SK-N-SH (cell line): ENCODE measurements at regions not wholly inside any gene's neighbourhood (a gene's known extent, or its start where the extent isn't known, plus 50 kb on each side); places are given as distances from the start of the nearest gene placed in this dataset.
"Not testable (repeated sequence)": the region's sequence is repeated elsewhere in the genome, so short reads cannot be mapped to it uniquely, and the experiment has no call there.

ENCODE experiments used
- CTCF ChIA-PET: fragments of 300-600, 350-600 bp; formaldehyde crosslinking; extraction: SDS; loops from one replicate; lab custom pipeline; 2021; lab: Yijun Ruan, JAX
- POLR2A ChIA-PET: fragments of 350-600 bp; sonication (Branson Sonifier 250); formaldehyde crosslinking; extraction: SDS; loops from one replicate; lab custom pipeline; 2020; ENCODE audit warnings: antibody characterized with exemption, inconsistent platforms; lab: Yijun Ruan, JAX
- DNase-seq: peaks from one replicate; pipeline ENCODE4 v3.0.0; 2012
- H2AFZ ChIP-seq: fragments of 200-600 bp; sonication (generic); 2 replicates; pipeline ENCODE4 v1.8.1; 2016; ENCODE audit warnings: antibody characterized with exemption, mild to moderate bottlenecking, low read depth
- H3F3A ChIP-seq: fragments of 200-600 bp; sonication (generic); replicated peaks from 2 replicates; pipeline ENCODE3; 2016; ENCODE audit warnings: antibody characterized with exemption, mild to moderate bottlenecking; ENCODE audit not compliant: insufficient read depth
- H3K27ac ChIP-seq, 2 experiments: fragments of 200-500 bp in 1 of 2; fragments of 200-600 bp in 1 of 2; sonication (Bioruptor generic) in 1 of 2; sonication (generic), shearing (Covaris generic) in 1 of 2; 2 replicates each; pipeline versions ENCODE4 v1.5.1 to v1.6.1; 2014 to 2016; ENCODE audit warnings: low read depth in 2 of 2, inconsistent platforms in 1 of 2, low read length in 1 of 2, mild to moderate bottlenecking in 1 of 2, mixed read lengths in 1 of 2
- H3K27me3 ChIP-seq: fragments of 200-600 bp; sonication (generic), shearing (Covaris generic); 2 replicates; pipeline ENCODE4 v1.6.1; 2016; ENCODE audit warnings: mixed run types; ENCODE audit not compliant: insufficient read depth
- H3K36me3 ChIP-seq, 2 experiments: fragments of 200-500 bp in 1 of 2; fragments of 200-600 bp in 1 of 2; sonication (Bioruptor generic) in 1 of 2; sonication (generic) in 1 of 2; replicated peaks in 1 of 2; 2 replicates each; pipeline versions ENCODE3 to v1.5.1; 2014 to 2016; ENCODE audit warnings: low read length in 1 of 2, mild to moderate bottlenecking in 1 of 2; ENCODE audit not compliant: insufficient read depth in 2 of 2, control insufficient read depth in 1 of 2
- H3K4me1 ChIP-seq, 2 experiments: fragments of 200-500 bp in 1 of 2; fragments of 200-600 bp in 1 of 2; sonication (Bioruptor generic) in 1 of 2; sonication (generic), shearing (Covaris generic) in 1 of 2; 2 replicates each; pipeline versions ENCODE4 v1.5.1 to v1.6.1; 2014 to 2016; ENCODE audit warnings: low read depth in 1 of 2, low read length in 1 of 2, mixed run types in 1 of 2; ENCODE audit not compliant: insufficient read depth in 2 of 2, control insufficient read depth in 1 of 2
- H3K4me2 ChIP-seq: fragments of 200-600 bp; sonication (generic), shearing (Covaris generic); 2 replicates; pipeline ENCODE4 v1.6.1; 2017; ENCODE audit warnings: mixed run types
- H3K4me3 ChIP-seq, 2 experiments: fragments of 200-500 bp in 1 of 2; fragments of 200-600 bp in 1 of 2; sonication (Bioruptor generic) in 1 of 2; sonication (generic), shearing (Covaris generic) in 1 of 2; 2 replicates each; pipeline versions ENCODE4 v1.5.1 to v1.8.1; 2014 to 2016; ENCODE audit warnings: low read depth in 2 of 2, inconsistent platforms in 1 of 2, low read length in 1 of 2, mild to moderate bottlenecking in 1 of 2, mixed read lengths in 1 of 2, moderate library complexity in 1 of 2
- H3K79me2 ChIP-seq: fragments of 200-600 bp; sonication (generic); 2 replicates; pipeline ENCODE4 v1.8.1; 2017; ENCODE audit warnings: mild to moderate bottlenecking; ENCODE audit not compliant: insufficient read depth
- H3K9ac ChIP-seq: fragments of 200-600 bp; sonication (generic); 2 replicates; pipeline ENCODE4 v1.6.1; 2017; ENCODE audit warnings: mixed run types
- H3K9me2 ChIP-seq: fragments of 200-600 bp; sonication (generic); 2 replicates; pipeline ENCODE4 v1.6.1; 2017; ENCODE audit warnings: mixed run types
- H3K9me3 ChIP-seq: fragments of 200-600 bp; sonication (generic); 2 replicates; pipeline ENCODE4 v1.6.1; 2017; ENCODE audit warnings: mixed run types, mild to moderate bottlenecking, moderate library complexity
- H4K20me1 ChIP-seq: fragments of 200-600 bp; sonication (generic); 2 replicates; pipeline ENCODE4 v1.6.1; 2017; ENCODE audit warnings: mild to moderate bottlenecking, mixed run types; ENCODE audit not compliant: insufficient read depth
- CTCF ChIP-seq: fragments of 200-600 bp; sonication (generic); IDR thresholded peaks from 2 replicates; pipeline ENCODE4 v1.6.1; 2017; ENCODE audit warnings: antibody characterized with exemption, mild to moderate bottlenecking, moderate library complexity
- FOXJ3 ChIP-seq: sonication (generic); formaldehyde crosslinking; IDR thresholded peaks from 2 replicates; pipeline ENCODE4 v1.5.1; 2020; ENCODE audit warnings: mild to moderate bottlenecking, missing genetic modification reagents
- FOXM1 ChIP-seq: IDR thresholded peaks from 2 replicates; pipeline ENCODE4 v1.4.0; 2012; ENCODE audit warnings: low read depth, mild to moderate bottlenecking
- GATA2 ChIP-seq: sonication (generic); formaldehyde crosslinking; IDR thresholded peaks from 2 replicates; pipeline ENCODE4 v1.5.0; 2020; ENCODE audit warnings: mild to moderate bottlenecking, missing genetic modification reagents
- JUND ChIP-seq: IDR thresholded peaks from 2 replicates; pipeline ENCODE4 v1.4.0; 2012
- MAX ChIP-seq: IDR thresholded peaks from 2 replicates; pipeline ENCODE4 v1.4.0; 2012; ENCODE audit warnings: low read depth
- MEF2A ChIP-seq: IDR thresholded peaks from 2 replicates; pipeline ENCODE4 v1.4.0; 2012; ENCODE audit warnings: low read depth, borderline replicate concordance
- RFX5 ChIP-seq: IDR thresholded peaks from 2 replicates; pipeline ENCODE4 v1.6.1; 2012; ENCODE audit warnings: mild to moderate bottlenecking, improper control_type of control experiment, low read length
- RXRA ChIP-seq: IDR thresholded peaks from 2 replicates; pipeline ENCODE4 v1.4.0; 2012; ENCODE audit warnings: low read depth, mild to moderate bottlenecking, borderline replicate concordance
- TAF1 ChIP-seq: IDR thresholded peaks from 2 replicates; pipeline ENCODE4 v1.6.1; 2012; ENCODE audit warnings: low read depth, mild to moderate bottlenecking, low read length, moderate library complexity, borderline replicate concordance
- TCF12 ChIP-seq: IDR thresholded peaks from 2 replicates; pipeline ENCODE4 v1.4.0; 2012
- USF2 ChIP-seq: fragments of 150-350 bp; IDR thresholded peaks from 2 replicates; pipeline ENCODE4 v1.6.1; 2017; ENCODE audit warnings: antibody characterized with exemption, low read length, low read depth, borderline replicate concordance
- WGBS: methylation state at CpG from one replicate; pipeline ENCODE4 v1.1.6; 2017; ENCODE audit warnings: low lambda C conversion rate; 5-methylcytosine and 5-hydroxymethylcytosine counted together
- TF ChIP-seq, protein P1 (sequence below): IDR thresholded peaks from 2 replicates; pipeline ENCODE4 v1.6.1; 2012; ENCODE audit warnings: mild to moderate bottlenecking, low read depth, low read length, moderate library complexity

DNA sequence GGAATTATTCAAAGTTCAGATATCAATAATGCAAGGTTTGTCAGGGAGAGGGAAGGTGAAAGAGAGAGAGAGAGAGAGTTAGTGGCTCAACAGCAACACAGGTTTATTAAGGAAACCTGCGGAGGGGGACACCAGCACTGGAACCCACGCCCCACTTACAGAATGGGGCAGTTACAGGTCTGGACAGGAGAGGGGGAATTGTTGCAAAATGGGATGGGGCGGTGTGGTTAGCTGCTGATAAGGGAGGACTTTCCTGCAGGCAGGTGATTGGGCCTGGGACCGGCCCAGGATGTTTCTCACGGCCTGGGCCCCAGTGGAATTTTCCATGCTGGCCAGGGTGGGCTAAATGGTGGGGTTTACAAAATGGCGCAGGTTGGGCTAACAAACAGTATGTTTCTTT lies 278.2 kb upstream of the SLC16A7 start (continued):
- TF ChIP-seq, protein P1, sequence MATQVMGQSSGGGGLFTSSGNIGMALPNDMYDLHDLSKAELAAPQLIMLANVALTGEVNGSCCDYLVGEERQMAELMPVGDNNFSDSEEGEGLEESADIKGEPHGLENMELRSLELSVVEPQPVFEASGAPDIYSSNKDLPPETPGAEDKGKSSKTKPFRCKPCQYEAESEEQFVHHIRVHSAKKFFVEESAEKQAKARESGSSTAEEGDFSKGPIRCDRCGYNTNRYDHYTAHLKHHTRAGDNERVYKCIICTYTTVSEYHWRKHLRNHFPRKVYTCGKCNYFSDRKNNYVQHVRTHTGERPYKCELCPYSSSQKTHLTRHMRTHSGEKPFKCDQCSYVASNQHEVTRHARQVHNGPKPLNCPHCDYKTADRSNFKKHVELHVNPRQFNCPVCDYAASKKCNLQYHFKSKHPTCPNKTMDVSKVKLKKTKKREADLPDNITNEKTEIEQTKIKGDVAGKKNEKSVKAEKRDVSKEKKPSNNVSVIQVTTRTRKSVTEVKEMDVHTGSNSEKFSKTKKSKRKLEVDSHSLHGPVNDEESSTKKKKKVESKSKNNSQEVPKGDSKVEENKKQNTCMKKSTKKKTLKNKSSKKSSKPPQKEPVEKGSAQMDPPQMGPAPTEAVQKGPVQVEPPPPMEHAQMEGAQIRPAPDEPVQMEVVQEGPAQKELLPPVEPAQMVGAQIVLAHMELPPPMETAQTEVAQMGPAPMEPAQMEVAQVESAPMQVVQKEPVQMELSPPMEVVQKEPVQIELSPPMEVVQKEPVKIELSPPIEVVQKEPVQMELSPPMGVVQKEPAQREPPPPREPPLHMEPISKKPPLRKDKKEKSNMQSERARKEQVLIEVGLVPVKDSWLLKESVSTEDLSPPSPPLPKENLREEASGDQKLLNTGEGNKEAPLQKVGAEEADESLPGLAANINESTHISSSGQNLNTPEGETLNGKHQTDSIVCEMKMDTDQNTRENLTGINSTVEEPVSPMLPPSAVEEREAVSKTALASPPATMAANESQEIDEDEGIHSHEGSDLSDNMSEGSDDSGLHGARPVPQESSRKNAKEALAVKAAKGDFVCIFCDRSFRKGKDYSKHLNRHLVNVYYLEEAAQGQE: no peak
- TF ChIP-seq MAX: no peak
- no peak for TF ChIP-seq GATA2 (CRISPR knock-in tag)
- TF ChIP-seq RXRA: no peak

DNA sequence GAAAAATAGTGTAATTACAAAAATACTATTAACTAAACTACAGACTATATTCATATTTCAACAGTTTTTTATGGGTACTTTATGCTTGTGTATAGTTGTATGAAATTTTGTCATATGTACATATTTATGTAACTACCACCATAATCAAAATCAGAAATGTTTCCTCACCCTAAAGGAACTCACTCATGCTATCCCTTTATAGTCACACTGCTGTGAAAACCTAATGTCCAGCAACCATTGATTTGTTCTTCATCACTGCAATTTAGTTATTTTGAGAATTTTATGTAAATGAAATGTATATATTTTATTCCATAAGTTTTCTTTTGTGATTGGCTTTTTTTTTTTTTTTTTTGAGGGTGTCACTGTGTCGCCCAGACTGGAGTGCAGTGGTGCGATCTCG lies 278.9 kb upstream of the SLC16A7 start:
- CTCF ChIA-PET: no interaction called here
- Histone ChIP-seq H3K9me3 (no peaks in the 10 kb centered on the region), H3K9ac (no peak overlapping the region), H3K4me1 (no peaks in the 10 kb centered on the region), H3K27me3 (peaks cover 6% of the 10 kb centered on the region; the same call in 1 of the 2 replicates), H2AFZ (no peak overlapping the region), H4K20me1 (no peaks in the 10 kb centered on the region), H3K36me3 (no peaks in the 10 kb centered on the region), H3K27ac (no peak overlapping the region), H3K4me3 (no peak overlapping the region), H3F3A (no peaks in the 10 kb centered on the region), H3K9me2 (no peaks in the 10 kb centered on the region), H3K4me2 (no peak overlapping the region), H3K79me2 (no peaks in the 10 kb centered on the region)
- POLR2A ChIA-PET: no interaction called here
- DNase-seq: no peak
- 5% methylated on average over 3 of the region's 3 CpGs for WGBS
- TF ChIP-seq TCF12 (no peak), FOXJ3 (CRISPR knock-in tag) (no peak), JUND (no peak), CTCF (no peak), MAX (no peak), RFX5 (no peak), TAF1 (no peak), MEF2A (no peak), FOXM1 (no peak), USF2 (no peak)
- TF ChIP-seq, protein P1: no peak

DNA sequence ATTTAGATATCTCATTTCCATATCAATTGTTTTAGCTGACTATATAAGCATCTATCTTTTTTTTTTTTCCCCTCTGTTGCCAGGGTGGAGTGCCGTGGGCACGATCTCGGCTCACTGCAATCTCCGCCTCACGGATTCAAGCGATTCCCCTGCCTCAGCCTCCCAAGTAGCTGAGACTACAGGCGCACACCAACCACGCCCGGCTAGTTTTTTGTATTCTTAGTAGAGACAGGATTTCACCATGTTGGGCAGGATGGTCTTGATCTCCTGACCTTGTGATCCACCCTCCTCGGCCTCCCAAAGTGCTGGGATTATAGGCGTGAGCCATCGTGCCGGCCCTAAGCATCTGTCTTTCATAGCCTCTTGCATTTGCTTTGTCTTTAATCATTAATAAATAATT lies 279.5 kb upstream of the SLC16A7 start:
- H3K27ac ChIP-seq, H3K9ac ChIP-seq, H3K27me3 ChIP-seq, H3F3A ChIP-seq, DNase-seq, H4K20me1 ChIP-seq, H3K36me3 ChIP-seq, H3K9me3 ChIP-seq, H3K79me2 ChIP-seq, H3K9me2 ChIP-seq, H3K4me1 ChIP-seq, H2AFZ ChIP-seq, CTCF ChIA-PET, POLR2A ChIA-PET, H3K4me3 ChIP-seq, H3K4me2 ChIP-seq: not testable (repeated sequence)
- WGBS: 23% methylated on average over 13 of the region's 13 CpGs
